Hepatocyte (in vitro differentiated cells): ENCODE measurements at regions not wholly inside any gene's neighbourhood (a gene's known extent, or its start where the extent isn't known, plus 50 kb on each side); places are given as distances from the start of the nearest gene placed in this dataset.

Experiments used
- DNase-seq: peaks from one replicate; pipeline ENCODE4 v3.0.0-alpha.2; 2016; ENCODE audit warnings: low spot score
- H2AFZ ChIP-seq: fragments of 200-600 bp; sonication (generic); 2 replicates; pipeline ENCODE4 v1.6.0; 2016; ENCODE audit warnings: antibody characterized with exemption, mild to moderate bottlenecking
- H3K27ac ChIP-seq: fragments of 200-600 bp; sonication (generic); 2 replicates; pipeline ENCODE4 v1.5.1; 2016; ENCODE audit warnings: mild to moderate bottlenecking
- H3K27me3 ChIP-seq: fragments of 200-600 bp; sonication (generic); 2 replicates; pipeline ENCODE4 v1.6.1; 2016
- H3K36me3 ChIP-seq: fragments of 200-600 bp; sonication (generic); replicated peaks from 2 replicates; pipeline ENCODE4 v1.5.1; 2016; ENCODE audit warnings: low read depth; ENCODE audit not compliant: insufficient read depth
- H3K4me1 ChIP-seq: fragments of 200-600 bp; sonication (generic); 2 replicates; pipeline ENCODE4 v1.5.1; 2016; ENCODE audit warnings: mild to moderate bottlenecking, moderate library complexity; ENCODE audit not compliant: insufficient read depth
- H3K4me2 ChIP-seq: fragments of 200-600 bp; sonication (generic); 2 replicates; pipeline ENCODE4 v1.6.0; 2016
- H3K4me3 ChIP-seq: fragments of 200-600 bp; sonication (generic); 2 replicates; pipeline ENCODE4 v1.5.1; 2016; ENCODE audit warnings: mild to moderate bottlenecking
- H3K79me2 ChIP-seq: fragments of 200-600 bp; sonication (generic); 2 replicates; pipeline ENCODE4 v1.6.0; 2017; ENCODE audit warnings: mild to moderate bottlenecking
- H3K9me2 ChIP-seq: fragments of 200-600 bp; sonication (generic); replicated peaks from 2 replicates; pipeline ENCODE4 v1.6.0; 2017; ENCODE audit warnings: mild to moderate bottlenecking; ENCODE audit not compliant: insufficient read depth
- H3K9me3 ChIP-seq: fragments of 200-600 bp; sonication (generic); 2 replicates; pipeline ENCODE4 v1.5.1; 2016; ENCODE audit warnings: low read depth, mild to moderate bottlenecking
- H4K20me1 ChIP-seq: fragments of 200-600 bp; sonication (generic); 2 replicates; pipeline ENCODE4 v1.6.0; 2016; ENCODE audit warnings: mild to moderate bottlenecking; ENCODE audit not compliant: insufficient read depth, poor library complexity, severe bottlenecking
- CTCF ChIP-seq: fragments of 200-600 bp; sonication (generic); IDR thresholded peaks from 2 replicates; pipeline ENCODE4 v1.5.1; 2016; ENCODE audit warnings: antibody characterized with exemption, mild to moderate bottlenecking; ENCODE audit not compliant: poor library complexity
- EZH2 ChIP-seq: fragments of 200-600 bp; sonication (generic); IDR thresholded peaks from 2 replicates; pipeline ENCODE4 v1.6.1; 2016; ENCODE audit warnings: antibody characterized with exemption, mild to moderate bottlenecking, borderline replicate concordance
- EZH2phosphoT487 ChIP-seq: fragments of 200-600 bp; sonication (generic); IDR thresholded peaks from one replicate; pipeline ENCODE4 v1.6.1; 2018; ENCODE audit warnings: antibody characterized with exemption, mild to moderate bottlenecking, low read depth, moderate library complexity; ENCODE audit not compliant: unreplicated experiment, severe bottlenecking
- WGBS: methylation state at CpG from one replicate; pipeline ENCODE4 v1.1.6; 2016; ENCODE audit warnings: low lambda C conversion rate; ENCODE audit errors: missing lambda C conversion rate; 5-methylcytosine and 5-hydroxymethylcytosine counted together

- TF ChIP-seq CTCF, result no peak
- no peak for TF ChIP-seq EZH2
- no peak for TF ChIP-seq EZH2phosphoT487
These were observed 239.4 kb upstream of the BOD1L1 start for GRCh38 chr4:13866881-13867280.

GRCh38 chr4:13872155-13872554, 244.6 kb upstream of the BOD1L1 start:
- Histone ChIP-seq H3K79me2 (no peaks in the 10 kb centered on the region), H3K4me1 (peaks cover 12% of the 10 kb centered on the region), H3K4me3 (no peak overlapping the region), H2AFZ (no peak overlapping the region), H3K4me2 (no peak overlapping the region), H3K27me3 (no peaks in the 10 kb centered on the region), H3K9me2 (no peaks in the 10 kb centered on the region), H4K20me1 (no peaks in the 10 kb centered on the region), H3K27ac (peak overlapping the region; percentile 6), H3K9me3 (no peaks in the 10 kb centered on the region), H3K36me3 (no peaks in the 10 kb centered on the region)
- peak; percentile 40 for DNase-seq
- no peak for TF ChIP-seq EZH2phosphoT487
- TF ChIP-seq CTCF, result no peak
- TF ChIP-seq EZH2, result no peak

More at GRCh38 chr4:13866881-13867280, 239.4 kb upstream of the BOD1L1 start:
- H2AFZ ChIP-seq, result no peak overlapping the region
- H3K4me1 ChIP-seq, result peaks cover 2% of the 10 kb centered on the region
- WGBS, result 96% methylated on average over 1 of the region's 1 CpG
- H3K9me3 ChIP-seq, result no peaks in the 10 kb centered on the region
- DNase-seq, result no peak
- H3K4me3 ChIP-seq, result no peak overlapping the region
- H3K36me3 ChIP-seq, result no peaks in the 10 kb centered on the region
- no peaks in the 10 kb centered on the region for H4K20me1 ChIP-seq
- H3K9me2 ChIP-seq, result no peaks in the 10 kb centered on the region
- H3K27ac ChIP-seq, result no peak overlapping the region
- no peaks in the 10 kb centered on the region for H3K79me2 ChIP-seq
- no peak overlapping the region for H3K4me2 ChIP-seq
- H3K27me3 ChIP-seq, result no peaks in the 10 kb centered on the region

- no peaks in the 10 kb centered on the region for H3K27me3 ChIP-seq
- TF ChIP-seq EZH2phosphoT487 (no peak), EZH2 (no peak), CTCF (no peak)
- no peaks in the 10 kb centered on the region for H3K9me3 ChIP-seq
- no peaks in the 10 kb centered on the region for H3K79me2 ChIP-seq
- no peaks in the 10 kb centered on the region for H3K9me2 ChIP-seq
- H3K4me3 ChIP-seq, result no peak overlapping the region
- WGBS, result 36% methylated on average over 3 of the region's 3 CpGs
- H2AFZ ChIP-seq, result no peak overlapping the region
- no peaks in the 10 kb centered on the region for H4K20me1 ChIP-seq
- peak overlapping the region; percentile 66 for H3K27ac ChIP-seq
- peaks cover 15% of the 10 kb centered on the region for H3K4me1 ChIP-seq
- no peak for DNase-seq
- H3K4me2 ChIP-seq, result no peak overlapping the region
- H3K36me3 ChIP-seq, result no peaks in the 10 kb centered on the region
These were observed 245.4 kb upstream of the BOD1L1 start for GRCh38 chr4:13872955-13873354.

- Histone ChIP-seq H4K20me1 (no peaks in the 10 kb centered on the region), H3K9me3 (no peaks in the 10 kb centered on the region), H3K79me2 (no peaks in the 10 kb centered on the region), H3K27me3 (no peaks in the 10 kb centered on the region), H3K4me2 (no peak overlapping the region), H3K9me2 (no peaks in the 10 kb centered on the region), H3K4me1 (peaks cover 20% of the 10 kb centered on the region), H2AFZ (no peak overlapping the region), H3K36me3 (no peaks in the 10 kb centered on the region), H3K4me3 (no peak overlapping the region), H3K27ac (no peak overlapping the region)
- TF ChIP-seq EZH2phosphoT487, result no peak
- TF ChIP-seq EZH2, result no peak
- TF ChIP-seq CTCF, result no peak
- no peak for DNase-seq
- WGBS, result 90% methylated on average over 1 of the region's 1 CpG
These were observed 247.7 kb upstream of the BOD1L1 start for GRCh38 chr4:13875181-13875580.
